Breast epithelium (tissue), 3 donors: ENCODE measurements at regions not wholly inside any gene's neighbourhood (a gene's known extent, or its start where the extent isn't known, plus 50 kb on each side); places are given as distances from the start of the nearest gene placed in this dataset.

Experiments
- CTCF ChIP-seq, 3 donors: fragments of 450-650 bp; IDR thresholded peaks; one replicate each; pipeline ENCODE4 v1.5.1; 2016 to 2017; ENCODE audit warnings: antibody characterized with exemption in 3 of 3, mild to moderate bottlenecking in 3 of 3, moderate library complexity in 3 of 3
- POLR2A ChIP-seq: fragments of 450-650 bp; IDR thresholded peaks from one replicate; pipeline ENCODE4 v1.6.1; 2016; ENCODE audit warnings: antibody characterized with exemption, mild to moderate bottlenecking, moderate library complexity
- POLR2AphosphoS5 ChIP-seq, 3 donors: sonication (generic); formaldehyde crosslinking; IDR thresholded peaks; one replicate each; pipeline ENCODE4 v1.6.1; 2017; ENCODE audit warnings: antibody characterized with exemption in 3 of 3

- TF ChIP-seq CTCF (IDR thresholded peaks at IDR 0.05) (no peak), POLR2A (no peak), POLR2AphosphoS5 (IDR thresholded peaks at IDR 0.05) (no peak)
Measured at GRCh38 chr1:239225396-239225795, 161.0 kb upstream of the CHRM3 start.
